GM13977 (cell line): ENCODE measurements at regions not wholly inside any gene's neighbourhood (a gene's known extent, or its start where the extent isn't known, plus 50 kb on each side); places are given as distances from the start of the nearest gene placed in this dataset.

Source experiments
- DNase-seq: peaks from one replicate; pipeline ENCODE4 v3.0.0; 2012; ENCODE audit warnings: low spot score
- CTCF ChIP-seq: IDR thresholded peaks from 2 replicates; pipeline ENCODE4 v1.5.1; 2012; ENCODE audit warnings: mild to moderate bottlenecking, control low read depth; ENCODE audit not compliant: insufficient read depth; ENCODE audit errors: extremely low read depth, missing control alignments
- in situ Hi-C: fragments of 300-500 bp; cut with MboI; formaldehyde crosslinking; loops from one replicate; pipeline ENCODE4 v1.12.0; 2022; ENCODE audit warnings: low sequenced_read_pairs, low pct_unique_long_range_greater_than_20kb, mixed read lengths, inconsistent platforms; ENCODE audit not compliant: unreplicated experiment

- no peak for DNase-seq
- in situ Hi-C loops = no loop called here
- TF ChIP-seq CTCF = no peak
Observed at GRCh38 chrX:95029571-95029970, 1355.6 kb downstream of the FAM133A start.

- no peak for DNase-seq
- TF ChIP-seq CTCF = no peak
- in situ Hi-C loops = no loop called here
Observed at GRCh38 chrX:95040104-95040503, 1366.1 kb downstream of the FAM133A start.

GRCh38 chrX:95044331-95044730, 1370.3 kb downstream of the FAM133A start:
- no peak for TF ChIP-seq CTCF
- DNase-seq = no peak
- in situ Hi-C loops = no loop called here

- in situ Hi-C loops = no loop called here
- no peak for TF ChIP-seq CTCF
- no peak for DNase-seq
Observed at GRCh38 chrX:95055991-95056390, 1382.0 kb downstream of the FAM133A start.

GRCh38 chrX:95056901-95057300, 1382.9 kb downstream of the FAM133A start:
- DNase-seq = no peak
- no peak for TF ChIP-seq CTCF
- in situ Hi-C loops = no loop called here

GRCh38 chrX:95057341-95057740, 1383.3 kb downstream of the FAM133A start:
- DNase-seq = no peak
- no peak for TF ChIP-seq CTCF
- in situ Hi-C loops = no loop called here

- in situ Hi-C loops = no loop called here
- DNase-seq = no peak
- TF ChIP-seq CTCF = no peak
Observed at GRCh38 chrX:95058815-95059214, 1384.8 kb downstream of the FAM133A start.
